ENCODE measurements at regions not wholly inside any gene's neighbourhood (a gene's known extent, or its start where the extent isn't known, plus 50 kb on each side); places are given as distances from the start of the nearest gene placed in this dataset.

DNA sequence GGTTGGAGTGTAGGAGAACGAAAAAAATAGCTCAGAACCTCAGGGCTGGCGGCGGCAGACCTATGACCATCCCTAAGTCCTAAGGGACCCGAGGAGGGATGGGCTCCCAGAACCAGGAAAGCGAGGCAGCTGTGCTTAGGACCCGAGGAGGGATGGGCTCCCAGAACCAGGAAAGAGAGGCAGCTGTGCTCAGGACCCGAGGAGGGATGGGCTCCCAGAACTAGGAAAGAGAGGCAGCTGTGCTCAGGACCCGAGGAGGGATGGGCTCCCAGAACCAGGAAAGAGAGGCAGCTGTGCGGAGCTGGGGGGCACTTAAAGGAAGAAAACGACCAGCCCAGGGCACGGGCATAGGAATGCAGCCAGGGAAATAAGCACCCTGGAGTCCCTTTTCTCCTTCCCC lies 125.0 kb upstream of the DLG1 start:
- peaks cover 0 to 4% (median 0%) of the 10 kb centered on the region in 4 donors for H3K27me3 ChIP-seq
- intact Hi-C loops (cut with DNase I): no loop called here
- no peak for DNase-seq (ENCODE audit: extremely low spot score)
- H3K27ac ChIP-seq (replicated peaks in 1 of 4): no peak overlapping the region
- peaks cover 6 to 26% (median 18%) of the 10 kb centered on the region in 4 donors for H3K4me1 ChIP-seq
- H3K4me3 ChIP-seq: no peak overlapping the region
- TF ChIP-seq EP300 (IDR thresholded peaks at IDR 0.05) (no peak), POLR2A (IDR thresholded peaks at IDR 0.05; ENCODE audit: low read depth) (no peak), POLR2AphosphoS5 (IDR thresholded peaks at IDR 0.05) (no peak)
- TF ChIP-seq, protein P1, sequence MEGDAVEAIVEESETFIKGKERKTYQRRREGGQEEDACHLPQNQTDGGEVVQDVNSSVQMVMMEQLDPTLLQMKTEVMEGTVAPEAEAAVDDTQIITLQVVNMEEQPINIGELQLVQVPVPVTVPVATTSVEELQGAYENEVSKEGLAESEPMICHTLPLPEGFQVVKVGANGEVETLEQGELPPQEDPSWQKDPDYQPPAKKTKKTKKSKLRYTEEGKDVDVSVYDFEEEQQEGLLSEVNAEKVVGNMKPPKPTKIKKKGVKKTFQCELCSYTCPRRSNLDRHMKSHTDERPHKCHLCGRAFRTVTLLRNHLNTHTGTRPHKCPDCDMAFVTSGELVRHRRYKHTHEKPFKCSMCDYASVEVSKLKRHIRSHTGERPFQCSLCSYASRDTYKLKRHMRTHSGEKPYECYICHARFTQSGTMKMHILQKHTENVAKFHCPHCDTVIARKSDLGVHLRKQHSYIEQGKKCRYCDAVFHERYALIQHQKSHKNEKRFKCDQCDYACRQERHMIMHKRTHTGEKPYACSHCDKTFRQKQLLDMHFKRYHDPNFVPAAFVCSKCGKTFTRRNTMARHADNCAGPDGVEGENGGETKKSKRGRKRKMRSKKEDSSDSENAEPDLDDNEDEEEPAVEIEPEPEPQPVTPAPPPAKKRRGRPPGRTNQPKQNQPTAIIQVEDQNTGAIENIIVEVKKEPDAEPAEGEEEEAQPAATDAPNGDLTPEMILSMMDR (IDR thresholded peaks at IDR 0.05): no peak
- no peaks in the 10 kb centered on the region for H3K9me3 ChIP-seq
- WGBS: 43% methylated on average over 11 of the region's 11 CpGs
- H3K36me3 ChIP-seq: no peaks in the 10 kb centered on the region

DNA sequence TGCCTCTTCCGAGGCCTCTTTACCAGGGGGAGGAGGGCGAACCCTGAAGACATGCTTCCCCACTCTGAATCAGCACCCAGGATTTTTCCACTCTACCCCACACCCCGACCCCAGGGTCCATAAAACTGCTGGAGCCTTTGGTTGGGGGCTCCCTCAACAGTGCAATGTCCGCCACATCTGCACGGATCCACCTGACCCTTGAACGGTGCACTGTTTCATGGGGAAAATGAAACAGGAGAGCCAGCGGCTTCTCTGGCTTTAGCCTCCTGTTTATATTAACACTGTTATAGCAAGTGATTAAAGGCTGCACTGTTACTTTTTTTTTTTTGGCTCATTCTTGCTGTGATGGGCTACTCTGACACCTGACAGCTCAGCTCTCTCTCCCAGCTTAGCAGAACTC lies 124.1 kb upstream of the DLG1 start:
- H3K4me1 ChIP-seq: peaks cover 6 to 19% (median 17%) of the 10 kb centered on the region in 4 donors
- H3K27me3 ChIP-seq: peaks cover 0 to 6% (median 0%) of the 10 kb centered on the region in 4 donors
- 43% methylated on average over 7 of the region's 7 CpGs for WGBS
- no peak overlapping the region for H3K27ac ChIP-seq (replicated peaks in 1 of 4)
- no peak for TF ChIP-seq EP300 (IDR thresholded peaks at IDR 0.05)
- no peak for TF ChIP-seq POLR2A (IDR thresholded peaks at IDR 0.05; ENCODE audit: low read depth)
- TF ChIP-seq, protein P1 (IDR thresholded peaks at IDR 0.05): no peak
- no peak for TF ChIP-seq POLR2AphosphoS5 (IDR thresholded peaks at IDR 0.05)
- no peaks in the 10 kb centered on the region for H3K36me3 ChIP-seq
- DNase-seq (ENCODE audit: extremely low spot score): no peak
- intact Hi-C loops (cut with DNase I): no loop called here
- H3K9me3 ChIP-seq: no peaks in the 10 kb centered on the region
- H3K4me3 ChIP-seq: no peak overlapping the region

DNA sequence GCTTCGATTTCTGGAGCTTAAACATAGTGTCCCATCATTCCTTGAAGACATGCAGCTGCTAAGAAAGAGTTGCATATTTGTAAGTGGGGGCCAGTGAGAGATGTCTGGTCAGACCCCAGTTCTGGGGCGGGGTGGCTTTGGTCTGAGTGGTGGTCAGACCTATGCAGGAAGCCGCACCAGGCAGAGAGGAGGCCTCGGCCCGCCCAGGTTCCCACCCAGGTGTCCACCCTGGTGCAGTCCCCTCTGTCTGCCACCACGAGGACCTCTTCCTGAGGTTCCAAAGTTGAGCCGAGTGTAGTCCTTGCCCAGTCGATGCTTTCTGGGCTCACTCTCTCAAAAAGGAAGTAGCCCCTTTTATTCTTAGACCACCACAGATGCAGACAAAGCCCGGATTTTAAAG lies 122.6 kb upstream of the DLG1 start:
- Histone ChIP-seq H3K4me1 (peaks cover 6 to 19% (median 17%) of the 10 kb centered on the region in 4 donors), H3K36me3 (no peaks in the 10 kb centered on the region), H3K9me3 (no peaks in the 10 kb centered on the region), H3K4me3 (no peak overlapping the region), H3K27ac (replicated peaks in 1 of 4) (no peak overlapping the region), H3K27me3 (peaks cover 0 to 6% (median 0%) of the 10 kb centered on the region in 4 donors)
- intact Hi-C loops (cut with DNase I): no loop called here
- no peak for DNase-seq (ENCODE audit: extremely low spot score)
- WGBS: 91% methylated on average over 9 of the region's 9 CpGs
- TF ChIP-seq POLR2AphosphoS5 (IDR thresholded peaks at IDR 0.05): no peak
- no peak for TF ChIP-seq EP300 (IDR thresholded peaks at IDR 0.05)
- TF ChIP-seq POLR2A (IDR thresholded peaks at IDR 0.05; ENCODE audit: low read depth): no peak
- TF ChIP-seq, protein P1 (IDR thresholded peaks at IDR 0.05): no peak

DNA sequence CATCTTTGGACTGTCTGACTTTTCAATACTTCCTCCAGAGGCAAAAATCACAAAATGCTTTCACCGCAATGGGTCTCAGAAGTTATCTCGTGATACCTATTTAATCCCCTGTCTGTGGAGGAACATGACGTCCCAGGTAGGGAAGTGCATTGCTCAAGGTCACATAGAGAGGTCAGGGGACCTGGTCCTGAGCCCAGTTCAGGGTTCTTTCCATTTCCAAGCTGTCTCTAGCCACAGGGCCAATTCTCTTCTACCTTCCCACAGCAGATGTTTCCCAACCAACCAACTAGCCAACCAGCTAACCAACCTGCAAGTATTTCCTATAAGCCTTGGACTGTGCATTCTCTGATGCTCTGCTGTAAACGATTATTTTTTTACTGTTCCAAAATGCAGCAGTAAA lies 122.2 kb upstream of the DLG1 start:
- no peak for DNase-seq (ENCODE audit: extremely low spot score)
- H3K36me3 ChIP-seq: no peaks in the 10 kb centered on the region
- no peaks in the 10 kb centered on the region for H3K9me3 ChIP-seq
- H3K27me3 ChIP-seq: peaks cover 0 to 6% (median 0%) of the 10 kb centered on the region in 4 donors
- H3K4me3 ChIP-seq: no peak overlapping the region
- intact Hi-C loops (cut with DNase I): no loop called here
- peaks cover 6 to 19% (median 17%) of the 10 kb centered on the region in 4 donors for H3K4me1 ChIP-seq
- TF ChIP-seq EP300 (IDR thresholded peaks at IDR 0.05): no peak
- no peak for TF ChIP-seq POLR2A (IDR thresholded peaks at IDR 0.05; ENCODE audit: low read depth)
- TF ChIP-seq POLR2AphosphoS5 (IDR thresholded peaks at IDR 0.05): no peak
- TF ChIP-seq, protein P1 (IDR thresholded peaks at IDR 0.05): no peak
- WGBS: 86% methylated on average over 4 of the region's 4 CpGs
- H3K27ac ChIP-seq (replicated peaks in 1 of 4): no peak overlapping the region

DNA sequence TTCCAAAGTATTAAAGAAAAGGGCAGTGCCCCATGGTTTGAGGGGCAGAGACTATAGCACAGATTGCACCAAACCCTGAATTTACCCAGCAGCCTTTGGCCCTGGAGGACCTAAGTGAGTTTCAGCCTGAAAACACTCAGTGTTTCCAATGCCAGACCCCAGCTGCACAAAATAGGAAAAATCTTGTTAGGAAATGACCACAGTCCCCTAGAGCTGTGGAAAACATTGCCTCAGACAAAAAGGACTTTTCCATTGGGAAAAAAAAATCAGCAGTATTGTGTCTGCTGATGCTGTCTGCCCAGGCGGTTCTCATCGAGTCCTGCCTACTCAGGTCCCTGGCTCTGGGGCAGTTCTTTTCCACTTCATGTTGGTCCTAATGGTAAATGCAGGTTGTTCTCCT lies 121.7 kb upstream of the DLG1 start:
- DNase-seq (ENCODE audit: extremely low spot score): no peak
- Histone ChIP-seq H3K36me3 (no peaks in the 10 kb centered on the region), H3K27ac (replicated peaks in 1 of 4) (peak overlapping the region in 2 of 4 donors; percentile 27 to 44), H3K27me3 (peaks cover 0 to 6% (median 0%) of the 10 kb centered on the region in 4 donors), H3K4me1 (peaks cover 6 to 19% (median 17%) of the 10 kb centered on the region in 4 donors), H3K9me3 (no peaks in the 10 kb centered on the region), H3K4me3 (no peak overlapping the region)
- 88% methylated on average over 2 of the region's 2 CpGs for WGBS
- TF ChIP-seq POLR2AphosphoS5 (IDR thresholded peaks at IDR 0.05) (no peak), EP300 (IDR thresholded peaks at IDR 0.05) (no peak), POLR2A (IDR thresholded peaks at IDR 0.05; ENCODE audit: low read depth) (no peak)
- TF ChIP-seq, protein P1 (IDR thresholded peaks at IDR 0.05): no peak
- intact Hi-C loops (cut with DNase I): no loop called here
